NB4 (cell line): ENCODE measurements at regions not wholly inside any gene's neighbourhood (a gene's known extent, or its start where the extent isn't known, plus 50 kb on each side); places are given as distances from the start of the nearest gene placed in this dataset.

Experiments used
- CTCF ChIP-seq: IDR thresholded peaks from one replicate; pipeline ENCODE4 v1.5.1; 2012; ENCODE audit warnings: low read depth, low read length
- MAX ChIP-seq: IDR thresholded peaks from 2 replicates; pipeline ENCODE4 v1.6.1; 2011; ENCODE audit warnings: low read depth, low read length
- MYC ChIP-seq: IDR thresholded peaks from 2 replicates; pipeline ENCODE4 v1.6.1; 2011; ENCODE audit warnings: low read depth, low read length
- POLR2A ChIP-seq: IDR thresholded peaks from 2 replicates; pipeline ENCODE4 v1.6.1; 2011; ENCODE audit warnings: mild to moderate bottlenecking; ENCODE audit not compliant: insufficient read length; ENCODE audit errors: extremely low read depth

GRCh38 chr3:10717756-10718155 is 98.3 kb upstream of the SLC6A11 start:
- TF ChIP-seq CTCF (no peak), MAX (no peak), POLR2A (no peak), MYC (no peak)
